KOPT-K1 (cell line): ENCODE measurements at regions not wholly inside any gene's neighbourhood (a gene's known extent, or its start where the extent isn't known, plus 50 kb on each side); places are given as distances from the start of the nearest gene placed in this dataset.

Experiments
- H3K27ac ChIP-seq: fragments of 200-600 bp; sonication (generic); 2 replicates; pipeline ENCODE4 v1.5.1; 2016; ENCODE audit warnings: antibody characterized with exemption, mild to moderate bottlenecking, low read depth, low read length; ENCODE audit not compliant: poor library complexity, severe bottlenecking
- H3K36me3 ChIP-seq: fragments of 200-600 bp; sonication (generic); 2 replicates; pipeline ENCODE4 v1.5.1; 2017; ENCODE audit warnings: antibody characterized with exemption, mild to moderate bottlenecking, low read length, moderate library complexity; ENCODE audit not compliant: insufficient read depth
- H3K9me3 ChIP-seq: fragments of 200-600 bp; sonication (generic); 2 replicates; pipeline ENCODE4 v1.5.1; 2017; ENCODE audit warnings: antibody characterized with exemption, low read length, mild to moderate bottlenecking; ENCODE audit not compliant: insufficient read depth, poor library complexity, severe bottlenecking

GRCh38 chr17:77458202-77459017 lies 317.6 kb downstream of the SEC14L1 start:
- H3K36me3 ChIP-seq: peaks cover 53% of the 10 kb centered on the region
- peak overlapping the region; percentile 96 for H3K27ac ChIP-seq
- no peaks in the 10 kb centered on the region for H3K9me3 ChIP-seq

- H3K27ac ChIP-seq: peak overlapping the region; percentile 96
- H3K9me3 ChIP-seq: no peaks in the 10 kb centered on the region
- H3K36me3 ChIP-seq: peaks cover 53% of the 10 kb centered on the region
Measured at GRCh38 chr17:77459018-77459755, 318.4 kb downstream of the SEC14L1 start.

- no peaks in the 10 kb centered on the region for H3K9me3 ChIP-seq
- peak overlapping the region; percentile 96 for H3K27ac ChIP-seq
- H3K36me3 ChIP-seq: peaks cover 42% of the 10 kb centered on the region
Measured at GRCh38 chr17:77460514-77461046, 319.8 kb downstream of the SEC14L1 start.

GRCh38 chr17:77461277-77462057 lies 320.7 kb downstream of the SEC14L1 start:
- H3K9me3 ChIP-seq: no peaks in the 10 kb centered on the region
- H3K27ac ChIP-seq: peak overlapping the region; percentile 96
- H3K36me3 ChIP-seq: peaks cover 39% of the 10 kb centered on the region

- Histone ChIP-seq H3K36me3 (peaks cover 39% of the 10 kb centered on the region), H3K9me3 (no peaks in the 10 kb centered on the region), H3K27ac (peak overlapping the region; percentile 96)
Measured at GRCh38 chr17:77462090-77462489, 321.3 kb downstream of the SEC14L1 start.

- Histone ChIP-seq H3K36me3 (peaks cover 40% of the 10 kb centered on the region), H3K9me3 (no peaks in the 10 kb centered on the region), H3K27ac (peak overlapping the region; percentile 96)
Measured at GRCh38 chr17:77462553-77463497, 322.1 kb downstream of the SEC14L1 start.

- Histone ChIP-seq H3K27ac (peak overlapping the region; percentile 91), H3K9me3 (no peaks in the 10 kb centered on the region), H3K36me3 (peaks cover 51% of the 10 kb centered on the region)
Measured at GRCh38 chr17:77464988-77465357, 324.2 kb downstream of the SEC14L1 start.

GRCh38 chr17:77465358-77466041 lies 324.7 kb downstream of the SEC14L1 start:
- H3K36me3 ChIP-seq: peaks cover 57% of the 10 kb centered on the region

GRCh38 chr17:77466140-77466539 lies 325.4 kb downstream of the SEC14L1 start:
- Histone ChIP-seq H3K36me3 (peaks cover 63% of the 10 kb centered on the region), H3K9me3 (no peaks in the 10 kb centered on the region), H3K27ac (peak overlapping the region; percentile 91)

More at GRCh38 chr17:77465358-77466041, 324.7 kb downstream of the SEC14L1 start:
- peak overlapping the region; percentile 91 for H3K27ac ChIP-seq
- no peaks in the 10 kb centered on the region for H3K9me3 ChIP-seq

- Histone ChIP-seq H3K27ac (peak overlapping the region; percentile 91), H3K9me3 (no peaks in the 10 kb centered on the region), H3K36me3 (peaks cover 69% of the 10 kb centered on the region)
Measured at GRCh38 chr17:77466596-77467223, 325.9 kb downstream of the SEC14L1 start.

GRCh38 chr17:77467521-77467920 lies 326.8 kb downstream of the SEC14L1 start:
- peak overlapping the region; percentile 91 for H3K27ac ChIP-seq

GRCh38 chr17:77468897-77469296 lies 328.1 kb downstream of the SEC14L1 start:
- no peaks in the 10 kb centered on the region for H3K9me3 ChIP-seq
- H3K27ac ChIP-seq: peak overlapping the region; percentile 8
- peaks cover 82% of the 10 kb centered on the region for H3K36me3 ChIP-seq

More at GRCh38 chr17:77467521-77467920, 326.8 kb downstream of the SEC14L1 start:
- Histone ChIP-seq H3K9me3 (no peaks in the 10 kb centered on the region), H3K36me3 (peaks cover 76% of the 10 kb centered on the region)

- no peaks in the 10 kb centered on the region for H3K9me3 ChIP-seq
- peaks cover 91% of the 10 kb centered on the region for H3K36me3 ChIP-seq
- H3K27ac ChIP-seq: peak overlapping the region; percentile 28
Measured at GRCh38 chr17:77470330-77470786, 329.6 kb downstream of the SEC14L1 start.
